Muscle layer of duodenum (tissue), 2 donors: ENCODE measurements at regions not wholly inside any gene's neighbourhood (a gene's known extent, or its start where the extent isn't known, plus 50 kb on each side); places are given as distances from the start of the nearest gene placed in this dataset.

Experiments
- H3K27ac ChIP-seq: one replicate; pipeline ENCODE4 v1.7.0; 2013; ENCODE audit warnings: mild to moderate bottlenecking, low read length
- H3K27me3 ChIP-seq: one replicate; pipeline ENCODE4 v1.7.0; 2013; ENCODE audit warnings: low read depth, mild to moderate bottlenecking, control low read depth, low read length
- H3K36me3 ChIP-seq, 2 donors: one replicate each; pipeline ENCODE4 v1.7.0; 2013; ENCODE audit warnings: low read length in 2 of 2, control low read depth in 1 of 2, mild to moderate bottlenecking in 1 of 2; ENCODE audit not compliant: insufficient read depth in 2 of 2, control insufficient read depth in 1 of 2
- H3K4me1 ChIP-seq, 2 donors: one replicate each; pipeline ENCODE4 v1.7.0; 2013; ENCODE audit warnings: low read length in 2 of 2, mild to moderate bottlenecking in 2 of 2, control low read depth in 1 of 2, moderate library complexity in 1 of 2; ENCODE audit not compliant: insufficient read depth in 2 of 2, control insufficient read depth in 1 of 2
- H3K4me3 ChIP-seq, 2 donors: one replicate each; pipeline ENCODE4 v1.7.0; 2013; ENCODE audit warnings: low read length in 2 of 2, low read depth in 1 of 2, mild to moderate bottlenecking in 1 of 2
- H3K9me3 ChIP-seq, 2 donors: one replicate each; pipeline ENCODE4 v1.7.0; 2013; ENCODE audit warnings: low read length in 2 of 2, control low read depth in 1 of 2, mild to moderate bottlenecking in 1 of 2; ENCODE audit not compliant: control insufficient read depth in 1 of 2
- donor health status: healthy.

DNA sequence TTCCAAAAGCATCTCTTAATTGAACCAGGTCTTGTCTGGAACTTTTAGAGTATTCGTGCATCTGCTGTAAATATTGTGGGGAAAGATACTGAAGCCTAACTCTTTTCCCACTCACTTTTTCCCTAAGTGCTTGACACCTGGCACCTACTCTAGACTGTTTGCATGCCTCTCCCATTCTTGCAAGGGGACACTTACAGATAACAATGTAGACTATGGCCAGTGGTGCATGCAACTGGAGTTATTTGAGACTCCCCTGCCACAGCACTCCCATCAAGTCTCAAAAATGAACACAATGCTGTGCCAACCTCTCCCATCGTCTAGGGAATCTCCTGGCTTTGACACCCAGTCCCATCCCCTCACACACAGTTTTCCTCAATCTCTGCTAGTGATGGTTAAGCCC is 118.6 kb upstream of the ATP1B1 start:
- Histone ChIP-seq H3K27ac (no peak overlapping the region), H3K27me3 (no peaks in the 10 kb centered on the region), H3K4me3 (no peak overlapping the region), H3K4me1 (no peaks in the 10 kb centered on the region), H3K36me3 (no peaks in the 10 kb centered on the region), H3K9me3 (no peaks in the 10 kb centered on the region)

GRCh38 chr1:168989985-168990384 is 116.5 kb upstream of the ATP1B1 start:
- H3K27me3 ChIP-seq = no peaks in the 10 kb centered on the region
- H3K36me3 ChIP-seq = no peaks in the 10 kb centered on the region
- no peak overlapping the region for H3K4me3 ChIP-seq
- H3K27ac ChIP-seq = no peak overlapping the region
- H3K9me3 ChIP-seq = no peaks in the 10 kb centered on the region
- H3K4me1 ChIP-seq = no peaks in the 10 kb centered on the region

GRCh38 chr1:168991667-168992475 is 114.6 kb upstream of the ATP1B1 start:
- Histone ChIP-seq H3K4me3 (no peak overlapping the region), H3K27ac (no peak overlapping the region), H3K27me3 (no peaks in the 10 kb centered on the region), H3K36me3 (no peaks in the 10 kb centered on the region), H3K4me1 (no peaks in the 10 kb centered on the region), H3K9me3 (no peaks in the 10 kb centered on the region)

- H3K27ac ChIP-seq = no peak overlapping the region
- H3K4me3 ChIP-seq = no peak overlapping the region
Measured at GRCh38 chr1:169001353-169001752, 105.1 kb upstream of the ATP1B1 start.

DNA sequence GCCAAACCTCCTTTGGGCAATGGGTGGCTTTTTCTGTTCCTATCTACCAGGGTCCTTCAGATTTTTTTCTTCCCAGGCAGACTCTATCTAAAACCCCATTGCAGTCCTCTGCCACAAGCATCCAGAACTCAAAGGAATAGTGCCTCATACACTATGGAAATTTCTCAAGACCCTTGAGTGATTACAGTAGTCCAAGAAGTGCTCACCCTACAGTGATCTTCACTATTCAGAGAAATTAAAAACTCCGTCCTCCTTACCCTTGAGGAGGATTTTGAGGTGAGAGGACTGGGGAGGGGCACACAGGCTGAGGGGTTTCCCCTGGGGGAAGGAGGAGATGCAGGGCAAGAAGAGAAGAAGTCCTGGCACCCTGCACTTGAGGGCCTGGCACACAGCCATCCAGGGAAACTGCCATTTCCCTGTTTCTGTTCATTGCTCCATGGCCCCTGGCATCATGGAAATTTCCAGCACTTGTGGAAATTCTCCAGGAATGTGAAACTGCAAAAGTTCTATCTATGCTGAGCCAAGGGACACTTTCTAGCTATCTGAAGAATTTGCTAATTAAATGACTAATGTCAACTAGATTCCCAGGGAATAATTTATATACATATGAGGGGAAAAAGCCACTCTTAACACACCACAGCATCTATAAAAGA is 102.5 kb upstream of the ATP1B1 start:
- Histone ChIP-seq H3K27me3 (no peaks in the 10 kb centered on the region), H3K4me3 (no peak overlapping the region), H3K36me3 (no peaks in the 10 kb centered on the region), H3K4me1 (peaks cover 0 to 4% of the 10 kb centered on the region in 2 donors), H3K9me3 (no peaks in the 10 kb centered on the region), H3K27ac (no peak overlapping the region)

More at GRCh38 chr1:169001353-169001752, 105.1 kb upstream of the ATP1B1 start:
- no peaks in the 10 kb centered on the region for H3K9me3 ChIP-seq
- no peaks in the 10 kb centered on the region for H3K27me3 ChIP-seq
- H3K36me3 ChIP-seq = no peaks in the 10 kb centered on the region
- peaks cover 0 to 4% of the 10 kb centered on the region in 2 donors for H3K4me1 ChIP-seq

DNA sequence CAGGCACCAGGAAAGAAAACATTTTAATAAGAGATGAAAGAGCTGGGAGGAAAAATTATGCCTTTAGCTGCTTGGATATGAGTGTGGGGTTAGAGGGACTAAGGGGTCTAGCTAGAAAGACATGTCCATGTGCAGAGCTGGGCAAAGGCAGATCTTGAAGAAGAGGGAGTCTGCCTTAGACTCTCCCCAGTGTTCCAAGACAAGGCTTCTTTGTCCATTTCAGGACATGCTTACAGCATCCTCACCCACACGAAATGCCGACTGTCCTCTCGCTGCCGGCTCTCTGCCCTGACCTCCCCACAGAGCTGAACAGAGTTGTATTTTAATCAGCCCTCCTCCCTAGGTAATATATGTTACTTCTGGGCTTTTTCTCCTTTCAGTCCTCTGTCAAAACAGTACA is 100.7 kb upstream of the ATP1B1 start:
- Histone ChIP-seq H3K9me3 (no peaks in the 10 kb centered on the region), H3K27ac (no peak overlapping the region), H3K4me3 (no peak overlapping the region), H3K27me3 (no peaks in the 10 kb centered on the region), H3K36me3 (no peaks in the 10 kb centered on the region), H3K4me1 (peaks cover 0 to 4% of the 10 kb centered on the region in 2 donors)

- H3K9me3 ChIP-seq = no peaks in the 10 kb centered on the region
- no peaks in the 10 kb centered on the region for H3K27me3 ChIP-seq
- no peak overlapping the region for H3K27ac ChIP-seq
- no peaks in the 10 kb centered on the region for H3K4me1 ChIP-seq
- no peaks in the 10 kb centered on the region for H3K36me3 ChIP-seq
- H3K4me3 ChIP-seq = no peak overlapping the region
Measured at GRCh38 chr1:169009666-169010065, 96.8 kb upstream of the ATP1B1 start.

GRCh38 chr1:169012416-169012815 is 94.1 kb upstream of the ATP1B1 start:
- Histone ChIP-seq H3K4me1 (no peaks in the 10 kb centered on the region), H3K27ac (no peak overlapping the region), H3K36me3 (no peaks in the 10 kb centered on the region), H3K9me3 (no peaks in the 10 kb centered on the region), H3K4me3 (no peak overlapping the region), H3K27me3 (peaks cover 4% of the 10 kb centered on the region)

GRCh38 chr1:169013821-169014220 is 92.7 kb upstream of the ATP1B1 start:
- H3K9me3 ChIP-seq = no peaks in the 10 kb centered on the region
- no peaks in the 10 kb centered on the region for H3K36me3 ChIP-seq
- no peak overlapping the region for H3K4me3 ChIP-seq
- no peaks in the 10 kb centered on the region for H3K4me1 ChIP-seq
- peaks cover 4% of the 10 kb centered on the region for H3K27me3 ChIP-seq
- H3K27ac ChIP-seq = no peak overlapping the region

GRCh38 chr1:169015464-169015863 is 91.0 kb upstream of the ATP1B1 start:
- Histone ChIP-seq H3K4me1 (no peaks in the 10 kb centered on the region), H3K36me3 (no peaks in the 10 kb centered on the region), H3K9me3 (no peaks in the 10 kb centered on the region), H3K27ac (no peak overlapping the region), H3K27me3 (peaks cover 4% of the 10 kb centered on the region), H3K4me3 (no peak overlapping the region)

DNA sequence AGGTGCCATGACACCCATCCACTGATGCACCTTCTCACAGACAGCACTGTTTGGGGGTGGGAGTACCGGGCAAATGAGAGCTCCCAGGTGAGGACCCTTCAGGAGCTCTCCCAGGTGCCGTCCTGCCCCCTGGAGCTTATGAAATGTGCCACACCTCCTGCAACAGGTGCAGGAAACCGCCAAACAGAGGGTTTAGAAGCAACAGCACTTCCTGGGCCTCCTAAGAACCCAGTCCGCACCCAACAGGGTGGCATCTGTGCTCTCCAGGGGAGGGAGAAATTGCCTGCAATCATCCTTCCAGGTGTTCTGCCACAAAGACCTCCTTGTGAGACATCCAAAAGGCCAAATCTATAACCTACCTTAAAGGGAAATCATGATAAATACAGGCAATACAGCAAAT is 87.7 kb upstream of the ATP1B1 start:
- no peak overlapping the region for H3K27ac ChIP-seq
- peaks cover 4% of the 10 kb centered on the region for H3K27me3 ChIP-seq

More for the DNA sequence above, 87.7 kb upstream of the ATP1B1 start:
- Histone ChIP-seq H3K4me3 (no peak overlapping the region), H3K36me3 (no peaks in the 10 kb centered on the region), H3K9me3 (no peaks in the 10 kb centered on the region), H3K4me1 (no peaks in the 10 kb centered on the region)
